ENCODE measurements at regions not wholly inside any gene's neighbourhood (a gene's known extent, or its start where the extent isn't known, plus 50 kb on each side); places are given as distances from the start of the nearest gene placed in this dataset.

DNA sequence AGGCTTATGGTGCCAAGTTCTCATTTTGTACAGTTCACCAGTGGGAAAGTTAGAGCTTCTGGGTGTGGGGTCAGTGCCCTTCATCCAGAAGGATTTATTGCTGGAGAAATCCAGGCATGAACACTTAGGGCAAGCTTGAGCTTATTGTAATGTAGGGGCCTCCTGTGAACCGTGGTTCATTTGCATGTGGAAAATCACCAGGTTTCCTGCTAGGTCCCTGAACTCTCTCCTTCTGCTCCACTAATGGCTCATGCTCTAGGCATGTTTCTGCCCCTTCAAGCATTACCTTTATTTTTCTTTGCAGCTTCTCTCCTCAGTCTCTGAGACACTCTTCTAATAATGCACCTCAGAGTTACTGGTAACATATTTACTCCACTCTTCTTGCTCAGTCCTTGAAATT lies 79.3 kb upstream of the FAM98A start:
- ATAC-seq, result no peak
- Histone ChIP-seq H3K36me3 (no peaks in the 10 kb centered on the region), H3K27ac (no peak overlapping the region), H3K9me3 (no peaks in the 10 kb centered on the region), H3K4me3 (no peak overlapping the region), H3K27me3 (no peaks in the 10 kb centered on the region), H3K4me1 (no peaks in the 10 kb centered on the region)
- intact Hi-C loops (cut with DNase I), result no loop called here
- TF ChIP-seq, protein P1, sequence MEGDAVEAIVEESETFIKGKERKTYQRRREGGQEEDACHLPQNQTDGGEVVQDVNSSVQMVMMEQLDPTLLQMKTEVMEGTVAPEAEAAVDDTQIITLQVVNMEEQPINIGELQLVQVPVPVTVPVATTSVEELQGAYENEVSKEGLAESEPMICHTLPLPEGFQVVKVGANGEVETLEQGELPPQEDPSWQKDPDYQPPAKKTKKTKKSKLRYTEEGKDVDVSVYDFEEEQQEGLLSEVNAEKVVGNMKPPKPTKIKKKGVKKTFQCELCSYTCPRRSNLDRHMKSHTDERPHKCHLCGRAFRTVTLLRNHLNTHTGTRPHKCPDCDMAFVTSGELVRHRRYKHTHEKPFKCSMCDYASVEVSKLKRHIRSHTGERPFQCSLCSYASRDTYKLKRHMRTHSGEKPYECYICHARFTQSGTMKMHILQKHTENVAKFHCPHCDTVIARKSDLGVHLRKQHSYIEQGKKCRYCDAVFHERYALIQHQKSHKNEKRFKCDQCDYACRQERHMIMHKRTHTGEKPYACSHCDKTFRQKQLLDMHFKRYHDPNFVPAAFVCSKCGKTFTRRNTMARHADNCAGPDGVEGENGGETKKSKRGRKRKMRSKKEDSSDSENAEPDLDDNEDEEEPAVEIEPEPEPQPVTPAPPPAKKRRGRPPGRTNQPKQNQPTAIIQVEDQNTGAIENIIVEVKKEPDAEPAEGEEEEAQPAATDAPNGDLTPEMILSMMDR (IDR thresholded peaks at IDR 0.05), result no peak
- FAIRE-seq, result no peak
- 23 to 26% methylated on average over 1 of the region's 1 CpG for WGBS, 2 donors
- DNase-seq, result no peak

DNA sequence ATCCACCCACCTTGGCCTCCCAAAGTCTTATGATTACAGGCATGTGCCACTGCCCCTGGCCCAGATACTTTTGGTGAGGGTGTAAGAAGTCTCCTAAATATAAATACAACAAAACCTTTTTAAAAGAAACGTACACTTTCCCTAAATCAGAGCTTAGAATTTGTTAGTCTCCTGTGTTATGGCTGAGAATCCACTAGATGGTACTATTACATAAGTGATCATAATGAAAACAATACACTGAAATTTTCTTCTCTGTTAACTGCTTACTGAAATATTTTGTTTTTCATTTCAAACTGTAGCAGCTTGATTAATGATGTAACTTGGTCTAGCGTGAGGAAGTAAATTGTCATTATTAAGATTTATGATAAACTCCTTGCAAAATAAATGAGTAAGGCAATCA lies 74.8 kb upstream of the FAM98A start:
- no peak for DNase-seq
- 7 to 9% methylated on average over 2 of the region's 2 CpGs for WGBS, 2 donors
- H3K4me1 ChIP-seq, result no peaks in the 10 kb centered on the region
- no peaks in the 10 kb centered on the region for H3K36me3 ChIP-seq
- no peaks in the 10 kb centered on the region for H3K9me3 ChIP-seq
- peak in 1 of 4 donors; percentile 46 for ATAC-seq
- TF ChIP-seq, protein P1 (IDR thresholded peaks at IDR 0.05), result peak in 1 of 4 donors; percentile 16
- intact Hi-C loops (cut with DNase I), result no loop called here
- FAIRE-seq, result peak; percentile 69
- no peaks in the 10 kb centered on the region for H3K27me3 ChIP-seq
- H3K4me3 ChIP-seq, result no peak overlapping the region
- H3K27ac ChIP-seq, result no peak overlapping the region

DNA sequence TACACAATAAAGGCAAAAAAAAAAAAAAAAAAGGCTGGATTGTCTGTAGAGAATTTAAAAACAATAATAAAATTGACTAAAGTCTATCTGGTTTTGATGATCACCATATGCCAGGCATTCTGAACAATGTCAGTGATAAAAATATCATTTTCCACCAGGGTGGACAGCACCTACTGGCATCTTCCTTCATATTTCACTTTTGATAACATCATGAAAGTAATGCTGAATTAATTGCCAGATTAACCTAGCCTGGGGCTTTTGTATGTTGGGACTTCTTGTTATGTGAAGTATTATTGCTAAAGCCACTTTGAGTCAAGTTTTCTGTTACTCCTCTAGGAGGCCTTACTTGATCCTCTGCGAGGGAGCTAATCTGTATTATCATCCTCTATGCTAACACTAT lies 73.8 kb upstream of the FAM98A start:
- H3K36me3 ChIP-seq, result no peaks in the 10 kb centered on the region
- H3K27ac ChIP-seq, result no peak overlapping the region
- no peak for FAIRE-seq
- intact Hi-C loops (cut with DNase I), result no loop called here
- H3K4me1 ChIP-seq, result no peaks in the 10 kb centered on the region
- TF ChIP-seq, protein P1 (IDR thresholded peaks at IDR 0.05), result no peak
- 63 to 73% methylated on average over 1 of the region's 1 CpG for WGBS, 2 donors
- no peak overlapping the region for H3K4me3 ChIP-seq
- H3K27me3 ChIP-seq, result no peaks in the 10 kb centered on the region
- no peaks in the 10 kb centered on the region for H3K9me3 ChIP-seq
- no peak for ATAC-seq
- no peak for DNase-seq

DNA sequence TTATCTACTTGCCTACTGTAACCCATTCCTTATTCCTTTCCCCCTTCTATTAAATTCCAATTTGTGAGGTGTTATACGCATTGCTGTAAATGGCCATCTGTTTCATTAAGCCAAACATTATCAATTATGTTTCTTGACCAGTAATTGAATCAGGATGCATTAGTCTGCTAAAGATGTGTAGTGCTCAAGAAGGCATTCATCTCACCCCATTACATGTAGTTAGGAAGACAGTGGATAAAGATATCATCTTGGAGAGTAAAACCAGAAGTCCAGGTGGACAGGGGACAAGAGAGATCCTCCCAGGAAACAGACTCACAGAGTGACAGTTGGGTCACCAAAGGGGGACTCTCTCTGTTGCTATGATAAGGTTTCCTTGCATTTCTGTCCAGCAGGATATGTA lies 73.3 kb upstream of the FAM98A start:
- Histone ChIP-seq H3K27me3 (no peaks in the 10 kb centered on the region), H3K4me1 (no peaks in the 10 kb centered on the region), H3K27ac (no peak overlapping the region), H3K4me3 (no peak overlapping the region), H3K9me3 (no peaks in the 10 kb centered on the region), H3K36me3 (no peaks in the 10 kb centered on the region)
- no peak for FAIRE-seq
- no peak for DNase-seq
- intact Hi-C loops (cut with DNase I), result no loop called here
- no peak for ATAC-seq
- WGBS, 2 donors, result 88 to 90% methylated on average over 1 of the region's 1 CpG
- TF ChIP-seq, protein P1 (IDR thresholded peaks at IDR 0.05), result no peak

DNA sequence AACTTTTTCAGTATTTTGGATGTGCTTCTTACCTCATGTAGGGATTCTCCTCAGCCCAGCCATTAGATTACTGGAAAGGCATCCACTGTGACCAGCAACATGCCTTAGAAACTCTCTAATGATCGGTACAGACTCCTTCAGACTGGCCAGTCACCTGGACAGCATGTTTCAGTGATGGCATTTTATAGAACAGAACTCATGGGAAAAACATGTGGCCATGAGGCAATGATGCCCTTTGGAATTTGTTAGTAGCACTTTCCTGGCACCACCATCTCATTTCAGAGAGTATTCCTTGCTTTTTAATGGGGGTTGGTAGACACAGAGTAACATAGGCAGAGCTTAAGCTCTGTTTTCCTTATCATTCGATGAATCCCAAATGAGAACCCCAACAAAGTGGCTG lies 72.1 kb upstream of the FAM98A start:
- H3K9me3 ChIP-seq, result no peaks in the 10 kb centered on the region
- H3K4me3 ChIP-seq, result no peak overlapping the region
- no peaks in the 10 kb centered on the region for H3K27me3 ChIP-seq
- TF ChIP-seq, protein P1 (IDR thresholded peaks at IDR 0.05), result no peak
- no peak for ATAC-seq
- no peaks in the 10 kb centered on the region for H3K36me3 ChIP-seq
- no peak for FAIRE-seq
- WGBS, 2 donors, result 77 to 81% methylated on average over 2 of the region's 2 CpGs
- H3K4me1 ChIP-seq, result no peaks in the 10 kb centered on the region
- no peak overlapping the region for H3K27ac ChIP-seq
- intact Hi-C loops (cut with DNase I), result no loop called here
- DNase-seq, result no peak
